ENCODE measurements at regions not wholly inside any gene's neighbourhood (a gene's known extent, or its start where the extent isn't known, plus 50 kb on each side); places are given as distances from the start of the nearest gene placed in this dataset.

GRCh38 chr4:136992032-136992431 is 540.3 kb downstream of the PCDH18 start:
- TF ChIP-seq POLR2A (IDR thresholded peaks at IDR 0.05) (no peak), CTCF (IDR thresholded peaks at IDR 0.05) (no peak)
